PFSK-1 (cell line): ENCODE measurements at regions not wholly inside any gene's neighbourhood (a gene's known extent, or its start where the extent isn't known, plus 50 kb on each side); places are given as distances from the start of the nearest gene placed in this dataset.

Source experiments
- FOXP2 ChIP-seq: optimal IDR thresholded peaks from 2 replicates; pipeline ENCODE3; 2011; ENCODE audit warnings: borderline replicate concordance, control low read depth, inconsistent platforms; ENCODE audit not compliant: insufficient read depth; ENCODE audit errors: extremely low read length, extremely low read depth
- SIN3A ChIP-seq: IDR thresholded peaks from 2 replicates; pipeline ENCODE4 v1.6.1; 2012; ENCODE audit warnings: mild to moderate bottlenecking, low read length, moderate library complexity, borderline replicate concordance; ENCODE audit not compliant: insufficient read depth
- TAF1 ChIP-seq: IDR thresholded peaks from 2 replicates; pipeline ENCODE4 v1.6.1; 2012; ENCODE audit warnings: low read length, control low read depth, borderline replicate concordance; ENCODE audit not compliant: insufficient read depth

DNA sequence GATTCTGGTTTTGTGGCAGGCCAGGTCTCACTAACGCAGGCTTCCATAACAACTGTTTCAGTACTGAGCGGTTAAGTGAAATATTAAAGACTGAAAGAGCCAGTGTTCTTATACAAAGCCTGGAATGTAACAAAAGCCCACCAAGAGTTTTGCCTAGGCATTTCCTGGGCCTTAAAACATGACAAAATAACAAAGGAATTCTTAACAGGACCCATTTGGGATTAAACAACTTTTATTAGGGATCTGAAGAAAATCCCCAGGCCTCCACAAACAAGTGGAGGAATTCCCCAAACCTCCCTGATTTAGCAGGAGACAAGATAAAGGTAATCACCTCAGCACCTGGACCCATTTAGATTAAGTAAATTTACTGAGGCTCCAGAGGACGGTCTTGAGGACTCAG, 799.7 kb upstream of the SPRY2 start:
- TF ChIP-seq SIN3A (no peak), TAF1 (no peak), FOXP2 (no peak)
